ENCODE measurements at regions not wholly inside any gene's neighbourhood (a gene's known extent, or its start where the extent isn't known, plus 50 kb on each side); places are given as distances from the start of the nearest gene placed in this dataset.

- H3K4me3 Mint-ChIP-seq = peak overlapping the region; percentile 70 to 84 (median 77)
- peak overlapping the region; percentile 74 for H3K4me3 ChIP-seq (ENCODE audit: low read depth, low read length)
- H3K27ac Mint-ChIP-seq = peak overlapping the region; percentile 89 to 96 (median 92)
- ATAC-seq (ENCODE audit: low read depth in 2 of 2) = no peak
- DNase-seq = no peak
- H3K36me3 ChIP-seq (ENCODE audit: control insufficient read depth, insufficient read depth, low read length) = peaks cover 50% of the 10 kb centered on the region
- H3K4me1 Mint-ChIP-seq = peaks cover 29 to 98% (median 69%) of the 10 kb centered on the region in 4 donors
- peaks cover 0 to 5% (median 0%) of the 10 kb centered on the region in 7 donors for H3K9me3 Mint-ChIP-seq
- H3K9me3 ChIP-seq (ENCODE audit: control insufficient read depth in 2 of 2, low read length in 2 of 2) = no peaks in the 10 kb centered on the region
- H3K4me1 ChIP-seq (ENCODE audit: control insufficient read depth, insufficient read depth, low read length, poor library complexity, severe bottlenecking) = peaks cover 98% of the 10 kb centered on the region
- H3K27ac ChIP-seq (ENCODE audit: insufficient read depth, low read length, poor library complexity, severe bottlenecking) = peak overlapping the region; percentile 71
- no peaks in the 10 kb centered on the region for H3K27me3 Mint-ChIP-seq
- peaks cover 50% of the 10 kb centered on the region for H3K36me3 Mint-ChIP-seq
- H3K27me3 ChIP-seq (ENCODE audit: control insufficient read depth, insufficient read depth, low read length) = no peaks in the 10 kb centered on the region
Observed at GRCh38 chr17:77471984-77472461, 331.3 kb downstream of the SEC14L1 start.

DNA sequence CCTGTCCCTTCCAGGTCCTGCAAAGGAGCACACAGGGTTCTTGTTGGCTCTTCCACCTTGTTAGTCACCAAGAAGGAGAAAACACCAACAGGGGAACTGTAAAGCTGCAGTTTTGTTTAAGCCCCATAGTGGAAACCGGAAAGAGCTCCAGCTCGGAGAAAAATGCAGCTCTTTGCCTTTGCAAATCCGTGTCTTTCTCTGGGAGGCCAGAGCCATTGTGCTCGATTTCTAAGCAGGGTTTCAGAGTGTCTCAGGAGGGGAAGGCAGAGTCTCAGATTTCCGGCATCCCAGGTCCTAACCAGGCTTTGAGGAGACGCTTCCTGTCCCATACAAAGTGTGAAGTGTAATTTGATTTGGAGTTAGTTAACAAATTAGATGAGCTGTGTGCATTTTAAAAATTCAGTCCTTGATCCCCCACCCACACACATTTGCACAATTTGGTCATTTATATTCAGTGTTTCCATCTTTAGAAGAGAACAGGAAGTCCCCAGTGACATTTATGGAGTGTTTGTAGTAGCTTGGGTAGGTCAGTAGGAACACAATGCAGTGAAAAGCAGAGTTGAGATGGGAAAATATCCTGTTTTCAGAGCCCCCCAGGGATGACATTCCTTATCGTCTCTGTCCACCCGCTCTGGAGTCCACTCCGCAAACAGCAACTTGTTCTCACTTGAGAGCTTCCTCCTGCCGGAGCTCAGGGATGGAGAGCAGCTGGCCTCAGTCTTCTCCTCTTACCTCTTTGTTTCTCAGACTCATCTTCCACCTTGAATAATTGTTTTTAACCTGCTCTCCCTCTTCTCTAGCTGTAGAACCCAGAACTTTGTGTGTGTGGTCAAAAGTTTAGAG, 331.9 kb downstream of the SEC14L1 start:
- Mint-ChIP-seq H3K27me3 (no peaks in the 10 kb centered on the region), H3K4me3 (peak overlapping the region; percentile 70 to 84 (median 77)), H3K4me1 (peaks cover 29 to 100% (median 73%) of the 10 kb centered on the region in 4 donors), H3K27ac (peak overlapping the region; percentile 89 to 96 (median 92)), H3K36me3 (peaks cover 49% of the 10 kb centered on the region), H3K9me3 (peaks cover 0 to 5% (median 0%) of the 10 kb centered on the region in 7 donors)
- peak in 1 of 3 donors; percentile 55 for DNase-seq
- Histone ChIP-seq H3K4me3 (ENCODE audit: low read depth, low read length) (peak overlapping the region; percentile 74), H3K36me3 (ENCODE audit: control insufficient read depth, insufficient read depth, low read length) (peaks cover 54% of the 10 kb centered on the region), H3K9me3 (ENCODE audit: control insufficient read depth in 2 of 2, low read length in 2 of 2) (no peaks in the 10 kb centered on the region), H3K27me3 (ENCODE audit: control insufficient read depth, insufficient read depth, low read length) (no peaks in the 10 kb centered on the region), H3K27ac (ENCODE audit: insufficient read depth, low read length, poor library complexity, severe bottlenecking) (peak overlapping the region; percentile 71), H3K4me1 (ENCODE audit: control insufficient read depth, insufficient read depth, low read length, poor library complexity, severe bottlenecking) (peaks cover 98% of the 10 kb centered on the region)
- ATAC-seq (ENCODE audit: low read depth in 2 of 2) = peak; percentile 12 to 25

DNA sequence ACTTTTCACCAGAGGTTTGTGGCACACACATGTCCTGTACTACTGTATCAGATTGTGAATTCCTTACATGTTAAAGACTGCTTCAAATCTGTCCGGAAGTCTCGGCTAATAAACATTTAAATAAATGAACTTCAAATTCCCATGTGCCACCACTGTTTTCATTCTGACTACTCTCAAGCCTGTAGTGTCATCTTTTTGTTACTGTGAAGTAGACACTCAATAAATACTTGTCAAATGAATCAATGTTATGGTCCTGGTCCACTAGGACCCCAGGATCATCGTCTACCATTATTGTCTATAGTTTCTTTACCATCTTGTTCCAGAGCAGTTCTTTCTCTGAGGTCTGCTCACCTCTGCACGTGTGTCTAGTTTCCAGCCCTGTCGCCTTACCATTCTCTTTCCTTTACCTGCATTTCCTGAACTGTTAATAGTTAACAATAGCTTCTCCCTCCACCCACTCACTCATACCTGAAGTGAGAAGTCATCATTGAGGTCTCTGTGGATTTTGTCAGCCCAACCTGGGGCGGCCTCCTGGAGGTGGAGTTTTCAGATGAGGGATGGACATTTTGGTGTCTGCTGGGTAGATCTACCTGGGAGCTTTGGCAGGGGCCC, 333.0 kb downstream of the SEC14L1 start:
- H3K27ac ChIP-seq (ENCODE audit: insufficient read depth, low read length, poor library complexity, severe bottlenecking) = peak overlapping the region; percentile 71
- peaks cover 100% of the 10 kb centered on the region for H3K4me1 ChIP-seq (ENCODE audit: control insufficient read depth, insufficient read depth, low read length, poor library complexity, severe bottlenecking)
- peak overlapping the region; percentile 74 for H3K4me3 ChIP-seq (ENCODE audit: low read depth, low read length)
- Mint-ChIP-seq H3K36me3 (peaks cover 43% of the 10 kb centered on the region), H3K4me3 (peak overlapping the region; percentile 70 to 84 (median 77)), H3K27me3 (no peaks in the 10 kb centered on the region), H3K27ac (peak overlapping the region; percentile 89 to 96 (median 92)), H3K9me3 (peaks cover 0 to 5% (median 0%) of the 10 kb centered on the region in 7 donors), H3K4me1 (peaks cover 29 to 99% (median 73%) of the 10 kb centered on the region in 4 donors)
- H3K9me3 ChIP-seq (ENCODE audit: control insufficient read depth in 2 of 2, low read length in 2 of 2) = no peaks in the 10 kb centered on the region
- no peak for ATAC-seq (ENCODE audit: low read depth in 2 of 2)
- peak in 1 of 3 donors; percentile 46 for DNase-seq
- peaks cover 51% of the 10 kb centered on the region for H3K36me3 ChIP-seq (ENCODE audit: control insufficient read depth, insufficient read depth, low read length)
- H3K27me3 ChIP-seq (ENCODE audit: control insufficient read depth, insufficient read depth, low read length) = no peaks in the 10 kb centered on the region

DNA sequence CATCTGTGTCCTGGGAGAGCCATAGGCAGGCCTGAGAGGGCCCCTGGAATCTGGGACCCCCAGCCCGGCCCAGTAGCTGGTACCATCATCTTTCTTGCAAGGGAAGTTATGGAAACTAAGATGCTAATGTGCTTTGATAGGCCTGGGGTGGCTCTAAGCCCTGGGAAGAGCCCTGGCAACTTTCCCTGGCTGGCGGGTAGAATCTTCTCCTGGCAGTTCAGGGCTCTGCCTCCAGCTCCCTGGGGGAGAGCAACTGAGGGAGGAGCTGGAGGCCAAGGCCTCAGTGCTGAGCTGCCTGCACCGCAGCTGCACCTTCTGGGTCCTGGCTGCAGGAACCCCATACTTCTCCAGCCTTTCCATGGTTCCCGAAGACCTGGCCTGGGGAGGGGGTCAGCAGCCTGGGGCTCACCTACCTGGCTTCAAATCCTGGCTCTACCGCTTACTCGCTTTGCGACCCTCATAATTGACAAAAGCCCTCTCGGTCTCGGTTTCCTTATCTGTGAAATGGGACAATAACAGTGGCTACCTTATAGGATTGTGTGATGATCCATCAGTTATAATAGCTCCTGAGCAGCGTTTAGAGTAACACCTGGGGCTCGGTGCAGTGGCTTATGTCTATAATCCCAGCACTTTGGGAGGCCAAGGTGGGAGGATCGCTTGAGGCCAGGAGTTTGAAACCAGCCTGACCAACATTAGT, 333.7 kb downstream of the SEC14L1 start:
- peaks cover 0 to 5% (median 0%) of the 10 kb centered on the region in 7 donors for H3K9me3 Mint-ChIP-seq
- DNase-seq (no peak), ATAC-seq (ENCODE audit: low read depth in 2 of 2) (no peak)
- peaks cover 100% of the 10 kb centered on the region for H3K4me1 ChIP-seq (ENCODE audit: control insufficient read depth, insufficient read depth, low read length, poor library complexity, severe bottlenecking)
- no peaks in the 10 kb centered on the region for H3K27me3 Mint-ChIP-seq
- H3K36me3 ChIP-seq (ENCODE audit: control insufficient read depth, insufficient read depth, low read length) = peaks cover 46% of the 10 kb centered on the region
- H3K36me3 Mint-ChIP-seq = peaks cover 39% of the 10 kb centered on the region
- H3K4me1 Mint-ChIP-seq = peaks cover 29 to 99% (median 74%) of the 10 kb centered on the region in 4 donors
- H3K27ac Mint-ChIP-seq = peak overlapping the region; percentile 89 to 96 (median 95)
- H3K27ac ChIP-seq (ENCODE audit: insufficient read depth, low read length, poor library complexity, severe bottlenecking) = peak overlapping the region; percentile 71
- H3K4me3 Mint-ChIP-seq = peak overlapping the region; percentile 76 to 84 (median 81)
- H3K9me3 ChIP-seq (ENCODE audit: control insufficient read depth in 2 of 2, low read length in 2 of 2) = no peaks in the 10 kb centered on the region
- H3K27me3 ChIP-seq (ENCODE audit: control insufficient read depth, insufficient read depth, low read length) = no peaks in the 10 kb centered on the region
- peak overlapping the region; percentile 74 for H3K4me3 ChIP-seq (ENCODE audit: low read depth, low read length)

- H3K4me1 ChIP-seq (ENCODE audit: control insufficient read depth, insufficient read depth, low read length, poor library complexity, severe bottlenecking) = peaks cover 100% of the 10 kb centered on the region
- peaks cover 30% of the 10 kb centered on the region for H3K36me3 Mint-ChIP-seq
- peaks cover 0 to 2% (median 0%) of the 10 kb centered on the region in 7 donors for H3K9me3 Mint-ChIP-seq
- H3K27ac Mint-ChIP-seq = peak overlapping the region; percentile 89 to 95 (median 94)
- peaks cover 29 to 94% (median 70%) of the 10 kb centered on the region in 4 donors for H3K4me1 Mint-ChIP-seq
- peaks cover 41% of the 10 kb centered on the region for H3K36me3 ChIP-seq (ENCODE audit: control insufficient read depth, insufficient read depth, low read length)
- peak; percentile 70 to 71 for ATAC-seq (ENCODE audit: low read depth in 2 of 2)
- peak; percentile 51 to 69 (median 57) for DNase-seq
- peak overlapping the region; percentile 71 for H3K27ac ChIP-seq (ENCODE audit: insufficient read depth, low read length, poor library complexity, severe bottlenecking)
- H3K27me3 Mint-ChIP-seq = no peaks in the 10 kb centered on the region
- no peaks in the 10 kb centered on the region for H3K27me3 ChIP-seq (ENCODE audit: control insufficient read depth, insufficient read depth, low read length)
- H3K4me3 Mint-ChIP-seq = peak overlapping the region; percentile 76 to 84 (median 81)
- peak overlapping the region; percentile 74 for H3K4me3 ChIP-seq (ENCODE audit: low read depth, low read length)
- no peaks in the 10 kb centered on the region for H3K9me3 ChIP-seq (ENCODE audit: control insufficient read depth in 2 of 2, low read length in 2 of 2)
Observed at GRCh38 chr17:77475016-77475976, 334.5 kb downstream of the SEC14L1 start.

DNA sequence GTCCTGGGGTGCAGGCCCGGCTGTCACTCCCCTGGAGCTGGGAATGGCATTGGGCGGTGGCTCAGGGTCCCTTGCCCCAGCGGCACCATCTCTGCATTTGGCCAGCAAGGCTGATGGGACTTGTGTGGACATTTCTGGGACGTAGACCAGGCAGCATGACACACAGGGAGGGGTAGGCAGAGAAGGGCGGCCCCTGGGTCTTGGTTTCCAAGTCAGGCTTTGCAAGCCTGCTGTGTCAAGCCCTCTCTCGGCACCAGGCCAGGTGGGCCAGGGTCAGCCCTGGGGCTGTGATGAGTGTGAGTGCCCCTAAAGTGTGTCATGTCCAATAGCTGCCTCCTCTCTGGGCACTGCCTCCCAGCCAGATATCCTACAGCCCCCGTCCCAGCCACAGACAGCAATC, 335.2 kb downstream of the SEC14L1 start:
- Mint-ChIP-seq H3K27me3 (no peaks in the 10 kb centered on the region), H3K27ac (peak overlapping the region in 2 of 3 donors; percentile 31 to 89), H3K36me3 (peaks cover 25% of the 10 kb centered on the region), H3K4me1 (peaks cover 29 to 90% (median 65%) of the 10 kb centered on the region in 4 donors), H3K4me3 (peak overlapping the region; percentile 38 to 84 (median 77)), H3K9me3 (no peaks in the 10 kb centered on the region)
- H3K27ac ChIP-seq (ENCODE audit: insufficient read depth, low read length, poor library complexity, severe bottlenecking) = peak overlapping the region; percentile 71
- H3K4me1 ChIP-seq (ENCODE audit: control insufficient read depth, insufficient read depth, low read length, poor library complexity, severe bottlenecking) = peaks cover 97% of the 10 kb centered on the region
- no peak overlapping the region for H3K4me3 ChIP-seq (ENCODE audit: low read depth, low read length)
- H3K9me3 ChIP-seq (ENCODE audit: control insufficient read depth in 2 of 2, low read length in 2 of 2) = no peaks in the 10 kb centered on the region
- ATAC-seq (ENCODE audit: low read depth in 2 of 2) (no peak), DNase-seq (no peak)
- H3K36me3 ChIP-seq (ENCODE audit: control insufficient read depth, insufficient read depth, low read length) = peaks cover 35% of the 10 kb centered on the region
- H3K27me3 ChIP-seq (ENCODE audit: control insufficient read depth, insufficient read depth, low read length) = no peaks in the 10 kb centered on the region
